Thyroid gland (tissue), 4 donors: ENCODE measurements at regions not wholly inside any gene's neighbourhood (a gene's known extent, or its start where the extent isn't known, plus 50 kb on each side); places are given as distances from the start of the nearest gene placed in this dataset.
A peak's percentile ranks its signal among the peaks of the same experiment; 100 is the strongest.

Experiments used
- DNase-seq, 2 donors: peaks; one replicate each; pipeline ENCODE4 v3.0.0-alpha.2; 2019
- H3K27ac ChIP-seq, 3 donors: fragments of 200-600 bp; sonication (generic); 1 replicate in 2 of 3; 2 replicates in 1 of 3; pipeline ENCODE4 v1.5.1; 2016 to 2019; ENCODE audit warnings: mild to moderate bottlenecking in 1 of 3, moderate library complexity in 1 of 3
- H3K27me3 ChIP-seq: fragments of 200-600 bp; sonication (generic); one replicate; pipeline ENCODE4 v1.5.1; 2019
- H3K36me3 ChIP-seq, 2 donors: fragments of 200-600 bp; sonication (generic); one replicate each; pipeline ENCODE4 v1.5.1; 2016 to 2019
- H3K4me1 ChIP-seq, 2 donors: fragments of 200-600 bp; sonication (generic); one replicate each; pipeline ENCODE4 v1.5.1; 2017 to 2019
- H3K4me3 ChIP-seq, 3 donors: fragments of 200-600 bp; sonication (generic); replicated peaks in 1 of 3; 1 replicate in 2 of 3; 2 replicates in 1 of 3; pipeline ENCODE4 v1.5.1; 2016; ENCODE audit warnings: mild to moderate bottlenecking in 1 of 3
- H3K9me3 ChIP-seq: fragments of 200-600 bp; sonication (generic); one replicate; pipeline ENCODE4 v1.5.1; 2017
- POLR2A ChIP-seq, 2 donors: fragments of 450-650 bp; IDR thresholded peaks; one replicate each; pipeline ENCODE4 v1.6.1; 2017; ENCODE audit warnings: antibody characterized with exemption in 2 of 2, mild to moderate bottlenecking in 2 of 2, moderate library complexity in 1 of 2
- WGBS, 2 donors: methylation state at CpG; one replicate each; pipeline ENCODE4 v1.1.5; 2017; 5-methylcytosine and 5-hydroxymethylcytosine counted together
- intact Hi-C: fragments of 100-400 bp; cut with DNase I; formaldehyde crosslinking; loops from one replicate; pipeline ENCODE4 v1.15.1; 2023
- TF ChIP-seq, protein P1 (sequence below), 6 experiments: fragments of 200-600 bp in 3 of 6; fragments of 450-650 bp in 3 of 6; sonication (generic) in 3 of 6; IDR thresholded peaks; one replicate each; pipeline ENCODE4 v1.5.1; 2016 to 2019; ENCODE audit warnings: antibody characterized with exemption in 6 of 6, mild to moderate bottlenecking in 2 of 6, inconsistent platforms in 1 of 6, moderate library complexity in 1 of 6

DNA sequence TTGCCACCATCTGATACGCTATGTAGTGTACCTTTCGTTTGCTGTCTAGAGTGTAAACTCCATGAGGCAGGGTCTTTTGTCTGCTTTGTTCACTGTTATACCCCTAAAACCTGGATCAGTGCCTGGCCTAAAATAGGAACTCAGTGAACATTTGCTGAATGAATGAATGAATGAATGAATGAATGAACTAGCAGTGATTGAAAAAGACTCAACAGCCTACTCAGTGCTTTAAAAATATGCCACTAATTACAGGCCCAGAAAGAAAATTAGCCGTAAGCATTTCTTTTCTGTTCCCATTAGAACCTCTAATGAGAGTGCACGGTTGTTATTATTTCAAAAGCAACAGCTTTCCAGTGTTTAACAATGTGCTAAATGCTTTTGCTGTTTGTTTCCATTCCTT, 69.3 kb upstream of the SYT6 start:
- no peaks in the 10 kb centered on the region for H3K9me3 ChIP-seq
- H3K27ac ChIP-seq, result no peak overlapping the region
- peaks cover 0 to 3% of the 10 kb centered on the region in 2 donors for H3K4me1 ChIP-seq
- no peaks in the 10 kb centered on the region for H3K36me3 ChIP-seq
- intact Hi-C loops, result no loop called here
- no peak overlapping the region for H3K4me3 ChIP-seq
- TF ChIP-seq POLR2A (IDR thresholded peaks at IDR 0.05), result no peak
- TF ChIP-seq, protein P1, sequence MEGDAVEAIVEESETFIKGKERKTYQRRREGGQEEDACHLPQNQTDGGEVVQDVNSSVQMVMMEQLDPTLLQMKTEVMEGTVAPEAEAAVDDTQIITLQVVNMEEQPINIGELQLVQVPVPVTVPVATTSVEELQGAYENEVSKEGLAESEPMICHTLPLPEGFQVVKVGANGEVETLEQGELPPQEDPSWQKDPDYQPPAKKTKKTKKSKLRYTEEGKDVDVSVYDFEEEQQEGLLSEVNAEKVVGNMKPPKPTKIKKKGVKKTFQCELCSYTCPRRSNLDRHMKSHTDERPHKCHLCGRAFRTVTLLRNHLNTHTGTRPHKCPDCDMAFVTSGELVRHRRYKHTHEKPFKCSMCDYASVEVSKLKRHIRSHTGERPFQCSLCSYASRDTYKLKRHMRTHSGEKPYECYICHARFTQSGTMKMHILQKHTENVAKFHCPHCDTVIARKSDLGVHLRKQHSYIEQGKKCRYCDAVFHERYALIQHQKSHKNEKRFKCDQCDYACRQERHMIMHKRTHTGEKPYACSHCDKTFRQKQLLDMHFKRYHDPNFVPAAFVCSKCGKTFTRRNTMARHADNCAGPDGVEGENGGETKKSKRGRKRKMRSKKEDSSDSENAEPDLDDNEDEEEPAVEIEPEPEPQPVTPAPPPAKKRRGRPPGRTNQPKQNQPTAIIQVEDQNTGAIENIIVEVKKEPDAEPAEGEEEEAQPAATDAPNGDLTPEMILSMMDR (IDR thresholded peaks at IDR 0.05), result no peak
- no peaks in the 10 kb centered on the region for H3K27me3 ChIP-seq
- 84 to 91% methylated on average over 4 of the region's 4 CpGs for WGBS, 2 donors
- DNase-seq, result no peak

GRCh38 chr1:114219172-114219868, 65.7 kb upstream of the SYT6 start:
- intact Hi-C loops, result no loop called here
- Histone ChIP-seq H3K4me3 (no peak overlapping the region), H3K27ac (no peak overlapping the region)

GRCh38 chr1:114218361-114219171, 64.9 kb upstream of the SYT6 start:
- H3K4me3 ChIP-seq, result no peak overlapping the region
- WGBS, 2 donors, result 73 to 80% methylated on average over 10 of the region's 10 CpGs
- H3K36me3 ChIP-seq, result no peaks in the 10 kb centered on the region

More at GRCh38 chr1:114219172-114219868, 65.7 kb upstream of the SYT6 start:
- DNase-seq, result no peak
- Histone ChIP-seq H3K9me3 (no peaks in the 10 kb centered on the region), H3K4me1 (peaks cover 0 to 3% of the 10 kb centered on the region in 2 donors), H3K36me3 (no peaks in the 10 kb centered on the region), H3K27me3 (no peaks in the 10 kb centered on the region)
- WGBS, 2 donors, result 48 to 55% methylated on average over 7 of the region's 7 CpGs
- TF ChIP-seq POLR2A (IDR thresholded peaks at IDR 0.05), result no peak
- TF ChIP-seq, protein P1 (IDR thresholded peaks at IDR 0.05), result no peak

DNA sequence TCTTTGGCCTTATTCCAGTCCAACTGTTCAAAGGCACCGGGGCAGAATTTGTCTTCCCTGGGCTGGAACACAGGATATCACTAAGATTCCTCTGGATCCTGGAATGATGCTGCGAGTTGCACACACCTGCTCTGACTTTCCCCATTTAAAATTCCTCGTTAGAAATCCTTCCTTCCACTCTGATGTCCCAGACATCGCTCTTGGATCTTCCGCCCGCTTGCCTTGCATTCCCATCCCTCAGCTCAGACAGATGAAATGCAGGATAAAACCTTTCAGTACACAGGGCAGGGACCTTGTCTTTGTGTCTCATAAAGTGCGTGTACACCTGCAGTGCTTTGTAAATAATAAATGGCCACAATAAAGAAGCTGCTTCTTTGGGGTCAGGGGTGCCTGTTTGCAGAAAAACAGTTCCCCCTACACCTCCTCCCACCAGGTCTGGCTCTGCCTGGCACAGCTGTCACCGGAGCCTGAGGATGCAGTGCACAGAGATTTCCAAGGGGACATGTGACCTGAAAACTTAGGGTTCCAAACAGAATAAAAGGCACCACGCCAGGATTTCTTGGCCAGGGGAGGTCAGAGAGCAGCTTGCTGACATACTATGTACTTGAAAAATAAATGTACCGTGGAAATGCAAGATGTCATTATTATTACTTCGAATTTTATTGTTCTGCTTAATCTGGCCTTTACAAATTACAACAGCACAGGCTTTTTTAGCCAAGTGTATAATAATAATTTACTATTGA, 62.9 kb upstream of the SYT6 start:
- no peak for TF ChIP-seq POLR2A (IDR thresholded peaks at IDR 0.05)
- TF ChIP-seq, protein P1 (IDR thresholded peaks at IDR 0.05), result no peak
- intact Hi-C loops, result no loop called here
- Histone ChIP-seq H3K4me3 (no peak overlapping the region), H3K4me1 (peaks cover 0 to 3% of the 10 kb centered on the region in 2 donors), H3K27ac (no peak overlapping the region), H3K27me3 (no peaks in the 10 kb centered on the region), H3K9me3 (no peaks in the 10 kb centered on the region), H3K36me3 (no peaks in the 10 kb centered on the region)
- 58 to 65% methylated on average over 11 of the region's 11 CpGs for WGBS, 2 donors
- peak; percentile 13 to 16 for DNase-seq

More at GRCh38 chr1:114218361-114219171, 64.9 kb upstream of the SYT6 start:
- H3K9me3 ChIP-seq, result no peaks in the 10 kb centered on the region
- H3K27ac ChIP-seq, result no peak overlapping the region
- intact Hi-C loops, result no loop called here
- no peak for DNase-seq
- TF ChIP-seq, protein P1 (IDR thresholded peaks at IDR 0.05), result no peak
- TF ChIP-seq POLR2A (IDR thresholded peaks at IDR 0.05), result no peak
- H3K4me1 ChIP-seq, result peaks cover 0 to 3% of the 10 kb centered on the region in 2 donors
- no peaks in the 10 kb centered on the region for H3K27me3 ChIP-seq
